Peyer's patch (tissue), 4 donors: ENCODE measurements at regions not wholly inside any gene's neighbourhood (a gene's known extent, or its start where the extent isn't known, plus 50 kb on each side); places are given as distances from the start of the nearest gene placed in this dataset.

Experiments used
- POLR2A ChIP-seq, 2 donors: fragments of 450-650 bp; IDR thresholded peaks; one replicate each; pipeline ENCODE4 v1.5.1; 2017; ENCODE audit warnings: antibody characterized with exemption in 2 of 2, mild to moderate bottlenecking in 2 of 2, moderate library complexity in 2 of 2
- TF ChIP-seq, protein P1 (sequence below), 6 experiments: fragments of 450-650 bp in 4 of 6; fragments of 200-600 bp in 2 of 6; sonication (generic) in 1 of 6; IDR thresholded peaks; one replicate each; pipeline ENCODE4 v1.5.1; 2017 to 2019; ENCODE audit warnings: antibody characterized with exemption in 6 of 6, mild to moderate bottlenecking in 3 of 6, moderate library complexity in 1 of 6

DNA sequence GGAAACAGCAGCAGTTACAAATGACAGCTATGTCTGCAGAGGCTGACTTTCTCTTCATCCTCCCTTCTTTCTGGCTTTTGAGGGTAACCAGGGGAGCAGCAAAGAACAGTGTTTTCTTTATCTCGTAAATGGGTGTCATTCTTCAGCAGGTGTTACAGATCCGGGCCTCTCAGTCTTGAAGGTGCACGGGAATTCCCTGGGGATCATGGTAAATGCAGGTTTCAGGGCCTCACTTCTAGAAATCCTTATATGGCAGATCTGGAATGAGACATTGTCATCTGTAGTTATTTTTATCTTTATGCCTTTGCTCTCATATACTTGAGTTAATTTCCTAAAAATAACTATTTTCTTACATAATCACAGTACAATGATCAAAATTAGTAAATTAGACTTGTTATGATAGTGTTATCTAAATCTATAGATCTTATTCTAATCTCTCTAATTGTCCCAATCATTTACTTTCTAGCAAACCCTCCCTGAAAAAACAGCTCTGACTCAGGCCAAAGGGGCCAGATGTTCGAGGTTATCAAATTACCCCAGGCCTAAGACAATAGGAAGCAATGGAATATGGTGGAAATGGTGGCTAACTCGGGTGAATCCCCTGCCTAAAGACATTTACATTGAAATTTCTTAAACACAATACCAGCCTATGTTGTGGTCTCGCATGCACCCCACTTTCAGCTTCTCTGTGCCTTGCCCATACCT lies 145.0 kb downstream of the CAND1 start:
- TF ChIP-seq, protein P1, sequence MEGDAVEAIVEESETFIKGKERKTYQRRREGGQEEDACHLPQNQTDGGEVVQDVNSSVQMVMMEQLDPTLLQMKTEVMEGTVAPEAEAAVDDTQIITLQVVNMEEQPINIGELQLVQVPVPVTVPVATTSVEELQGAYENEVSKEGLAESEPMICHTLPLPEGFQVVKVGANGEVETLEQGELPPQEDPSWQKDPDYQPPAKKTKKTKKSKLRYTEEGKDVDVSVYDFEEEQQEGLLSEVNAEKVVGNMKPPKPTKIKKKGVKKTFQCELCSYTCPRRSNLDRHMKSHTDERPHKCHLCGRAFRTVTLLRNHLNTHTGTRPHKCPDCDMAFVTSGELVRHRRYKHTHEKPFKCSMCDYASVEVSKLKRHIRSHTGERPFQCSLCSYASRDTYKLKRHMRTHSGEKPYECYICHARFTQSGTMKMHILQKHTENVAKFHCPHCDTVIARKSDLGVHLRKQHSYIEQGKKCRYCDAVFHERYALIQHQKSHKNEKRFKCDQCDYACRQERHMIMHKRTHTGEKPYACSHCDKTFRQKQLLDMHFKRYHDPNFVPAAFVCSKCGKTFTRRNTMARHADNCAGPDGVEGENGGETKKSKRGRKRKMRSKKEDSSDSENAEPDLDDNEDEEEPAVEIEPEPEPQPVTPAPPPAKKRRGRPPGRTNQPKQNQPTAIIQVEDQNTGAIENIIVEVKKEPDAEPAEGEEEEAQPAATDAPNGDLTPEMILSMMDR (IDR thresholded peaks at IDR 0.05), result no peak
- TF ChIP-seq POLR2A (IDR thresholded peaks at IDR 0.05), result no peak
